Naive B cell (primary cell): ENCODE measurements at regions not wholly inside any gene's neighbourhood (a gene's known extent, or its start where the extent isn't known, plus 50 kb on each side); places are given as distances from the start of the nearest gene placed in this dataset.
A peak's percentile ranks its signal among the peaks of the same experiment; 100 is the strongest.
"Not testable (repeated sequence)": the region's sequence is repeated elsewhere in the genome, so short reads cannot be mapped to it uniquely, and the experiment has no call there.

ENCODE experiments used
- ATAC-seq, 2 donors: fragments of 150-1000 bp; cut with Tn5 transposase; 2 replicates each; pipeline ENCODE4 v1.10.0; 2021; ENCODE audit warnings: low read depth in 2 of 2, mild to moderate bottlenecking in 2 of 2, moderate library complexity in 2 of 2
- DNase-seq: peaks from one replicate; pipeline ENCODE4 v3.0.0; 2022
- H3K27ac Mint-ChIP-seq, 6 donors: one replicate each; pipeline ENCODE4 v1.8.0; 2020 to 2022; ENCODE audit warnings: mild to moderate bottlenecking in 6 of 6, mixed read lengths in 6 of 6, moderate library complexity in 5 of 6, inconsistent platforms in 2 of 6
- H3K27me3 Mint-ChIP-seq, 3 donors: one replicate each; pipeline ENCODE4 v1.8.0; 2021 to 2022; ENCODE audit warnings: mixed read lengths in 3 of 3, mild to moderate bottlenecking in 1 of 3
- H3K36me3 Mint-ChIP-seq, 2 donors: one replicate each; pipeline ENCODE4 v1.8.0; 2020 to 2022; ENCODE audit warnings: mixed read lengths in 2 of 2, inconsistent platforms in 1 of 2, mild to moderate bottlenecking in 1 of 2
- H3K4me1 Mint-ChIP-seq, 3 donors: one replicate each; pipeline ENCODE4 v1.8.0; 2020 to 2022; ENCODE audit warnings: mixed read lengths in 3 of 3, inconsistent platforms in 1 of 3, mild to moderate bottlenecking in 1 of 3, moderate library complexity in 1 of 3
- H3K4me3 Mint-ChIP-seq, 8 donors: one replicate each; pipeline ENCODE4 v1.8.0; 2020 to 2022; ENCODE audit warnings: mild to moderate bottlenecking in 8 of 8, mixed read lengths in 8 of 8, moderate library complexity in 8 of 8, inconsistent platforms in 2 of 8
- H3K9me3 Mint-ChIP-seq, 7 donors: one replicate each; pipeline ENCODE4 v1.8.0; 2020 to 2022; ENCODE audit warnings: mixed read lengths in 7 of 7, mild to moderate bottlenecking in 5 of 7, inconsistent platforms in 2 of 7, moderate library complexity in 1 of 7

- H3K27ac Mint-ChIP-seq = peak overlapping the region; percentile 86 to 98 (median 93)
- H3K27me3 Mint-ChIP-seq = peaks cover 0 to 4% (median 3%) of the 10 kb centered on the region in 3 donors
- H3K4me3 Mint-ChIP-seq = peak overlapping the region; percentile 89 to 97 (median 96)
- H3K36me3 Mint-ChIP-seq = peaks cover 0 to 5% of the 10 kb centered on the region in 2 donors
- no peak for ATAC-seq
- peaks cover 0 to under 1% (median 0%) of the 10 kb centered on the region in 7 donors for H3K9me3 Mint-ChIP-seq
- DNase-seq = no peak
- H3K4me1 Mint-ChIP-seq = peaks cover 25 to 44% (median 33%) of the 10 kb centered on the region in 3 donors
Observed at GRCh38 chr7:112940314-112940732, 146.3 kb downstream of the GPR85 start.

- Mint-ChIP-seq H3K27me3 (no peaks in the 10 kb centered on the region), H3K9me3 (no peaks in the 10 kb centered on the region), H3K27ac (peak overlapping the region; percentile 86 to 98 (median 93)), H3K4me3 (peak overlapping the region; percentile 89 to 97 (median 96)), H3K4me1 (peaks cover 26 to 50% (median 34%) of the 10 kb centered on the region in 3 donors), H3K36me3 (peaks cover 0 to 5% of the 10 kb centered on the region in 2 donors)
- peak; percentile 98 for DNase-seq
- ATAC-seq = peak; percentile 89 to 91
Observed at GRCh38 chr7:112939574-112940313, 146.9 kb downstream of the GPR85 start.

GRCh38 chr7:112938863-112939573, 147.6 kb downstream of the GPR85 start:
- Mint-ChIP-seq H3K4me3 (peak overlapping the region; percentile 89 to 97 (median 96)), H3K27me3 (no peaks in the 10 kb centered on the region), H3K4me1 (peaks cover 31 to 57% (median 38%) of the 10 kb centered on the region in 3 donors), H3K9me3 (no peaks in the 10 kb centered on the region), H3K27ac (peak overlapping the region; percentile 64 to 97 (median 93)), H3K36me3 (peaks cover 0 to 10% of the 10 kb centered on the region in 2 donors)
- DNase-seq (peak; percentile 26), ATAC-seq (peak; percentile 7 to 10)

- peak overlapping the region in 1 of 6 donors; percentile 89 for H3K27ac Mint-ChIP-seq
- no peaks in the 10 kb centered on the region for H3K27me3 Mint-ChIP-seq
- peaks cover 31 to 58% (median 43%) of the 10 kb centered on the region in 3 donors for H3K4me1 Mint-ChIP-seq
- DNase-seq (no peak), ATAC-seq (no peak)
- H3K36me3 Mint-ChIP-seq = peaks cover 0 to 10% of the 10 kb centered on the region in 2 donors
- H3K4me3 Mint-ChIP-seq = peak overlapping the region in 6 of 8 donors; percentile 89 to 97 (median 96)
- H3K9me3 Mint-ChIP-seq = no peaks in the 10 kb centered on the region
Observed at GRCh38 chr7:112937651-112938415, 147.6 kb upstream of the TMEM168 start.

GRCh38 chr7:112933598-112933997, 143.4 kb upstream of the TMEM168 start:
- Mint-ChIP-seq H3K27me3 (no peaks in the 10 kb centered on the region), H3K36me3 (peaks cover 0 to 17% of the 10 kb centered on the region in 2 donors), H3K4me1 (peaks cover 24 to 47% (median 44%) of the 10 kb centered on the region in 3 donors), H3K9me3 (no peaks in the 10 kb centered on the region), H3K27ac (no peak overlapping the region), H3K4me3 (no peak overlapping the region)
- ATAC-seq (no peak), DNase-seq (no peak)

GRCh38 chr7:112930787-112931186, 140.6 kb upstream of the TMEM168 start:
- no peak for ATAC-seq
- no peaks in the 10 kb centered on the region for H3K9me3 Mint-ChIP-seq
- H3K36me3 Mint-ChIP-seq = peaks cover 0 to 12% of the 10 kb centered on the region in 2 donors
- no peak overlapping the region for H3K4me3 Mint-ChIP-seq
- H3K4me1 Mint-ChIP-seq = peaks cover 19 to 33% (median 30%) of the 10 kb centered on the region in 3 donors
- peak overlapping the region in 1 of 6 donors; percentile 35 for H3K27ac Mint-ChIP-seq
- no peaks in the 10 kb centered on the region for H3K27me3 Mint-ChIP-seq
- DNase-seq = no peak

GRCh38 chr7:112929421-112929820, 139.2 kb upstream of the TMEM168 start:
- H3K36me3 Mint-ChIP-seq = peaks cover 0 to 11% of the 10 kb centered on the region in 2 donors
- no peak overlapping the region for H3K27ac Mint-ChIP-seq
- ATAC-seq = no peak
- no peaks in the 10 kb centered on the region for H3K9me3 Mint-ChIP-seq
- no peak for DNase-seq
- H3K4me1 Mint-ChIP-seq = peaks cover 15 to 31% (median 22%) of the 10 kb centered on the region in 3 donors
- no peak overlapping the region for H3K4me3 Mint-ChIP-seq
- H3K27me3 Mint-ChIP-seq = no peaks in the 10 kb centered on the region

- Mint-ChIP-seq H3K4me3 (no peak overlapping the region), H3K4me1 (peaks cover 9 to 13% (median 9%) of the 10 kb centered on the region in 3 donors), H3K27ac (no peak overlapping the region), H3K27me3 (no peaks in the 10 kb centered on the region), H3K9me3 (peaks cover 0 to 3% (median 0%) of the 10 kb centered on the region in 7 donors), H3K36me3 (peaks cover 0 to 4% of the 10 kb centered on the region in 2 donors)
- DNase-seq (no peak), ATAC-seq (no peak)
Observed at GRCh38 chr7:112926018-112926417, 135.8 kb upstream of the TMEM168 start.

GRCh38 chr7:112922546-112922945, 132.4 kb upstream of the TMEM168 start:
- not testable (repeated sequence) for H3K4me1 Mint-ChIP-seq, H3K27me3 Mint-ChIP-seq, H3K27ac Mint-ChIP-seq, ATAC-seq, H3K4me3 Mint-ChIP-seq, DNase-seq, H3K9me3 Mint-ChIP-seq, H3K36me3 Mint-ChIP-seq

GRCh38 chr7:112916431-112916830, 126.2 kb upstream of the TMEM168 start:
- H3K4me3 Mint-ChIP-seq, H3K27me3 Mint-ChIP-seq, ATAC-seq, H3K27ac Mint-ChIP-seq, DNase-seq, H3K9me3 Mint-ChIP-seq: not testable (repeated sequence)
- peaks cover 17 to 19% of the 10 kb centered on the region in 2 donors for H3K36me3 Mint-ChIP-seq
- peaks cover 0 to 11% (median 3%) of the 10 kb centered on the region in 3 donors for H3K4me1 Mint-ChIP-seq

- no peak for DNase-seq
- Mint-ChIP-seq H3K27ac (peak overlapping the region in 1 of 6 donors; percentile 60), H3K4me1 (peaks cover 2 to 8% (median 4%) of the 10 kb centered on the region in 3 donors), H3K9me3 (peaks cover 0 to 39% (median 12%) of the 10 kb centered on the region in 7 donors), H3K36me3 (peaks cover 46 to 50% of the 10 kb centered on the region in 2 donors), H3K27me3 (no peaks in the 10 kb centered on the region), H3K4me3 (no peak overlapping the region)
- no peak for ATAC-seq
Observed at GRCh38 chr7:112908086-112908485, 117.9 kb upstream of the TMEM168 start.

GRCh38 chr7:112907658-112908057, 117.5 kb upstream of the TMEM168 start:
- peaks cover 2 to 6% (median 4%) of the 10 kb centered on the region in 3 donors for H3K4me1 Mint-ChIP-seq
- peaks cover 42 to 45% of the 10 kb centered on the region in 2 donors for H3K36me3 Mint-ChIP-seq
- no peaks in the 10 kb centered on the region for H3K27me3 Mint-ChIP-seq
- DNase-seq (no peak), ATAC-seq (no peak)
- no peak overlapping the region for H3K27ac Mint-ChIP-seq
- H3K9me3 Mint-ChIP-seq = peaks cover 0 to 39% (median 12%) of the 10 kb centered on the region in 7 donors
- no peak overlapping the region for H3K4me3 Mint-ChIP-seq

GRCh38 chr7:112905950-112906349, 115.8 kb upstream of the TMEM168 start:
- peaks cover 0 to 31% (median 7%) of the 10 kb centered on the region in 7 donors for H3K9me3 Mint-ChIP-seq
- H3K27me3 Mint-ChIP-seq = no peaks in the 10 kb centered on the region
- peaks cover 2 to 6% (median 4%) of the 10 kb centered on the region in 3 donors for H3K4me1 Mint-ChIP-seq
- H3K27ac Mint-ChIP-seq = no peak overlapping the region
- no peak overlapping the region for H3K4me3 Mint-ChIP-seq
- DNase-seq (no peak), ATAC-seq (no peak)
- H3K36me3 Mint-ChIP-seq = peaks cover 32 to 36% of the 10 kb centered on the region in 2 donors
